ENCODE measurements at regions not wholly inside any gene's neighbourhood (a gene's known extent, or its start where the extent isn't known, plus 50 kb on each side); places are given as distances from the start of the nearest gene placed in this dataset.

- TF ChIP-seq CTCF (IDR thresholded peaks at IDR 0.05; ENCODE audit: low read depth, low read length), result no peak
- TF ChIP-seq EZH2phosphoT487 (IDR thresholded peaks at IDR 0.05; ENCODE audit: low read depth), result no peak
These were observed 364.7 kb downstream of the NOVA1 start for GRCh38 chr14:26233118-26233517.
